BE2C (cell line): ENCODE measurements at regions not wholly inside any gene's neighbourhood (a gene's known extent, or its start where the extent isn't known, plus 50 kb on each side); places are given as distances from the start of the nearest gene placed in this dataset.

Experiments used
- DNase-seq: peaks from one replicate; pipeline ENCODE4 v3.0.0-alpha.2; 2020
- H3K27me3 ChIP-seq: fragments of 250-450 bp; sonication (Bioruptor Pico); 2 replicates; pipeline ENCODE4 v1.5.1; 2020; ENCODE audit warnings: mild to moderate bottlenecking
- H3K36me3 ChIP-seq: fragments of 250-450 bp; sonication (Bioruptor Pico); 2 replicates; pipeline ENCODE4 v1.5.1; 2020; ENCODE audit warnings: mild to moderate bottlenecking
- H3K4me1 ChIP-seq: fragments of 250-450 bp; sonication (Bioruptor Pico); 2 replicates; pipeline ENCODE4 v1.5.1; 2020
- H3K4me3 ChIP-seq: 2 replicates; pipeline ENCODE4 v1.5.1; 2011; ENCODE audit warnings: low read depth, low read length
- H3K9me3 ChIP-seq: fragments of 250-450 bp; sonication (Bioruptor Pico); 2 replicates; pipeline ENCODE4 v1.5.1; 2020
- CTCF ChIP-seq: IDR thresholded peaks from 2 replicates; pipeline ENCODE4 v1.5.1; 2012; ENCODE audit warnings: mild to moderate bottlenecking, low read depth, low read length

- H3K36me3 ChIP-seq, result no peaks in the 10 kb centered on the region
- H3K9me3 ChIP-seq, result no peaks in the 10 kb centered on the region
- no peak for DNase-seq
- TF ChIP-seq CTCF, result no peak
- no peaks in the 10 kb centered on the region for H3K4me1 ChIP-seq
- no peak overlapping the region for H3K4me3 ChIP-seq
- no peaks in the 10 kb centered on the region for H3K27me3 ChIP-seq
Measured at GRCh38 chr2:103616891-103617290, 855.1 kb downstream of the TMEM182 start.

- no peaks in the 10 kb centered on the region for H3K4me1 ChIP-seq
Measured at GRCh38 chr2:103618112-103618511, 856.3 kb downstream of the TMEM182 start.

GRCh38 chr2:103627301-103627700, 865.5 kb downstream of the TMEM182 start:
- DNase-seq, result no peak
- Histone ChIP-seq H3K27me3 (no peaks in the 10 kb centered on the region), H3K9me3 (no peaks in the 10 kb centered on the region), H3K4me3 (no peak overlapping the region), H3K4me1 (no peaks in the 10 kb centered on the region), H3K36me3 (no peaks in the 10 kb centered on the region)
- TF ChIP-seq CTCF, result no peak

More at GRCh38 chr2:103618112-103618511, 856.3 kb downstream of the TMEM182 start:
- H3K36me3 ChIP-seq, result no peaks in the 10 kb centered on the region
- TF ChIP-seq CTCF, result no peak
- no peaks in the 10 kb centered on the region for H3K9me3 ChIP-seq
- H3K27me3 ChIP-seq, result no peaks in the 10 kb centered on the region
- no peak overlapping the region for H3K4me3 ChIP-seq
- DNase-seq, result no peak

GRCh38 chr2:103638978-103639377, 877.1 kb downstream of the TMEM182 start:
- no peak overlapping the region for H3K4me3 ChIP-seq
- no peak for TF ChIP-seq CTCF
- no peaks in the 10 kb centered on the region for H3K36me3 ChIP-seq
- H3K27me3 ChIP-seq, result no peaks in the 10 kb centered on the region
- no peak for DNase-seq
- H3K9me3 ChIP-seq, result no peaks in the 10 kb centered on the region
- no peaks in the 10 kb centered on the region for H3K4me1 ChIP-seq

GRCh38 chr2:103656558-103656957, 894.7 kb downstream of the TMEM182 start:
- Histone ChIP-seq H3K9me3 (no peaks in the 10 kb centered on the region), H3K4me3 (no peak overlapping the region), H3K27me3 (no peaks in the 10 kb centered on the region), H3K4me1 (no peaks in the 10 kb centered on the region), H3K36me3 (no peaks in the 10 kb centered on the region)
- no peak for DNase-seq
- no peak for TF ChIP-seq CTCF

GRCh38 chr2:103660519-103660918, 898.7 kb downstream of the TMEM182 start:
- Histone ChIP-seq H3K9me3 (no peaks in the 10 kb centered on the region), H3K36me3 (no peaks in the 10 kb centered on the region), H3K27me3 (no peaks in the 10 kb centered on the region), H3K4me1 (no peaks in the 10 kb centered on the region), H3K4me3 (no peak overlapping the region)
- no peak for DNase-seq
- no peak for TF ChIP-seq CTCF
